Loucy (cell line): ENCODE measurements at regions not wholly inside any gene's neighbourhood (a gene's known extent, or its start where the extent isn't known, plus 50 kb on each side); places are given as distances from the start of the nearest gene placed in this dataset.

Experiments used
- H2AFZ ChIP-seq: fragments of 200-600 bp; sonication (generic); 2 replicates; pipeline ENCODE4 v1.6.0; 2016; ENCODE audit warnings: antibody characterized with exemption, mild to moderate bottlenecking, low read length, moderate library complexity
- H3F3A ChIP-seq: fragments of 200-600 bp; 2 replicates; pipeline ENCODE4 v1.6.0; 2016; ENCODE audit warnings: antibody characterized with exemption, low read depth, mild to moderate bottlenecking
- H3K27me3 ChIP-seq: fragments of 200-600 bp; sonication (generic); 2 replicates; pipeline ENCODE4 v1.6.1; 2014; ENCODE audit warnings: low read length, mild to moderate bottlenecking; ENCODE audit not compliant: insufficient read depth, poor library complexity, severe bottlenecking
- H3K36me3 ChIP-seq: fragments of 200-600 bp; sonication (generic); 2 replicates; pipeline ENCODE4 v1.6.1; 2016; ENCODE audit warnings: low read length; ENCODE audit not compliant: insufficient read depth
- H3K4me1 ChIP-seq: fragments of 200-600 bp; sonication (generic); 2 replicates; pipeline ENCODE4 v1.5.1; 2014; ENCODE audit warnings: low read length, mild to moderate bottlenecking; ENCODE audit not compliant: insufficient read depth, poor library complexity, severe bottlenecking
- H3K4me2 ChIP-seq: fragments of 200-600 bp; sonication (generic); 2 replicates; pipeline ENCODE4 v1.6.0; 2014; ENCODE audit warnings: antibody characterized with exemption, low read length, low read depth, mild to moderate bottlenecking; ENCODE audit not compliant: poor library complexity, severe bottlenecking
- H3K4me3 ChIP-seq: fragments of 200-600 bp; sonication (generic); 2 replicates; pipeline ENCODE4 v1.5.1; 2014; ENCODE audit warnings: low read length, mild to moderate bottlenecking, mixed read lengths; ENCODE audit not compliant: poor library complexity, severe bottlenecking
- H3K79me2 ChIP-seq: fragments of 200-600 bp; sonication (generic); 2 replicates; pipeline ENCODE4 v1.6.1; 2014; ENCODE audit warnings: low read length; ENCODE audit not compliant: insufficient read depth
- H3K9ac ChIP-seq: fragments of 200-600 bp; sonication (generic); 2 replicates; pipeline ENCODE4 v1.6.0; 2014; ENCODE audit warnings: mild to moderate bottlenecking, low read depth, low read length, moderate library complexity; ENCODE audit not compliant: poor library complexity, severe bottlenecking
- H3K9me2 ChIP-seq: fragments of 200-600 bp; sonication (generic); replicated peaks from 2 replicates; pipeline ENCODE4 v1.6.1; 2016; ENCODE audit warnings: low read depth, low read length, mixed read lengths
- H3K9me3 ChIP-seq: fragments of 200-600 bp; sonication (generic); 2 replicates; pipeline ENCODE4 v1.6.1; 2014; ENCODE audit warnings: mild to moderate bottlenecking, antibody characterized with exemption, low read length, low read depth; ENCODE audit not compliant: insufficient read depth
- H4K20me1 ChIP-seq: fragments of 200-600 bp; sonication (generic); 2 replicates; pipeline ENCODE4 v1.6.0; 2014; ENCODE audit warnings: antibody characterized with exemption, low read length, mild to moderate bottlenecking; ENCODE audit not compliant: insufficient read depth, poor library complexity, severe bottlenecking
- CTCF ChIP-seq: fragments of 200-600 bp; sonication (generic); conservative IDR thresholded peaks from 2 replicates; pipeline ENCODE4 v1.5.1; 2014; ENCODE audit warnings: mild to moderate bottlenecking, antibody characterized with exemption, low read length
- EZH2phosphoT487 ChIP-seq: fragments of 200-600 bp; IDR thresholded peaks from 2 replicates; pipeline ENCODE4 v1.6.1; 2018; ENCODE audit warnings: antibody characterized with exemption, mild to moderate bottlenecking, moderate library complexity, borderline replicate concordance

- TF ChIP-seq CTCF (no peak), EZH2phosphoT487 (no peak)
- no peaks in the 10 kb centered on the region for H3K79me2 ChIP-seq
- no peak overlapping the region for H3K4me3 ChIP-seq
- no peak overlapping the region for H3K4me2 ChIP-seq
- no peaks in the 10 kb centered on the region for H3K27me3 ChIP-seq
- no peaks in the 10 kb centered on the region for H3F3A ChIP-seq
- H3K36me3 ChIP-seq: no peaks in the 10 kb centered on the region
- H3K4me1 ChIP-seq: no peaks in the 10 kb centered on the region
- no peak overlapping the region for H3K9ac ChIP-seq
- no peaks in the 10 kb centered on the region for H4K20me1 ChIP-seq
- H3K9me3 ChIP-seq: no peaks in the 10 kb centered on the region
- H2AFZ ChIP-seq: no peak overlapping the region
- no peaks in the 10 kb centered on the region for H3K9me2 ChIP-seq
Observed at GRCh38 chr19:30153326-30154210, 211.5 kb downstream of the URI1 start.

GRCh38 chr19:30154410-30154809 is 212.4 kb downstream of the URI1 start:
- no peaks in the 10 kb centered on the region for H3K9me2 ChIP-seq
- no peaks in the 10 kb centered on the region for H3F3A ChIP-seq
- H4K20me1 ChIP-seq: no peaks in the 10 kb centered on the region
- H3K4me1 ChIP-seq: no peaks in the 10 kb centered on the region
- H3K4me2 ChIP-seq: no peak overlapping the region
- H3K36me3 ChIP-seq: no peaks in the 10 kb centered on the region
- TF ChIP-seq EZH2phosphoT487 (no peak), CTCF (no peak)
- H2AFZ ChIP-seq: no peak overlapping the region
- no peak overlapping the region for H3K9ac ChIP-seq
- H3K27me3 ChIP-seq: no peaks in the 10 kb centered on the region
- no peaks in the 10 kb centered on the region for H3K79me2 ChIP-seq
- no peaks in the 10 kb centered on the region for H3K9me3 ChIP-seq
- H3K4me3 ChIP-seq: no peak overlapping the region

GRCh38 chr19:30155381-30156200 is 213.6 kb downstream of the URI1 start:
- Histone ChIP-seq H3K36me3 (no peaks in the 10 kb centered on the region), H3K79me2 (no peaks in the 10 kb centered on the region), H4K20me1 (no peaks in the 10 kb centered on the region), H3K27me3 (no peaks in the 10 kb centered on the region), H3K9ac (no peak overlapping the region), H3K9me2 (no peaks in the 10 kb centered on the region), H3K4me3 (no peak overlapping the region), H3F3A (no peaks in the 10 kb centered on the region), H3K9me3 (no peaks in the 10 kb centered on the region), H2AFZ (no peak overlapping the region), H3K4me2 (no peak overlapping the region), H3K4me1 (no peaks in the 10 kb centered on the region)
- TF ChIP-seq EZH2phosphoT487: no peak
- TF ChIP-seq CTCF: no peak
